Uterus (tissue), 3 donors: ENCODE measurements at regions not wholly inside any gene's neighbourhood (a gene's known extent, or its start where the extent isn't known, plus 50 kb on each side); places are given as distances from the start of the nearest gene placed in this dataset.

Source experiments
- DNase-seq, 2 donors: peaks; one replicate each; pipeline ENCODE4 v3.0.0-alpha.2; 2019 to 2020
- H3K27ac ChIP-seq, 2 donors: fragments of 200-600 bp; sonication (generic); 1 replicate in 1 of 2; 2 replicates in 1 of 2; pipeline ENCODE4 v1.5.1; 2016 to 2018
- H3K27me3 ChIP-seq, 2 donors: fragments of 200-600 bp; sonication (generic); one replicate each; pipeline ENCODE4 v1.5.1; 2018 to 2019; ENCODE audit warnings: control low read depth in 1 of 2
- H3K36me3 ChIP-seq, 2 donors: fragments of 200-600 bp; sonication (generic); one replicate each; pipeline ENCODE4 v1.5.1; 2019; ENCODE audit warnings: control low read depth in 1 of 2
- H3K4me1 ChIP-seq, 2 donors: fragments of 200-600 bp; sonication (generic); one replicate each; pipeline ENCODE4 v1.5.1; 2018 to 2019; ENCODE audit warnings: control low read depth in 1 of 2
- H3K4me3 ChIP-seq, 2 donors: fragments of 200-600 bp; sonication (generic); 1 replicate in 1 of 2; 2 replicates in 1 of 2; pipeline ENCODE4 v1.5.1; 2018 to 2019; ENCODE audit warnings: mild to moderate bottlenecking in 1 of 2
- H3K9me3 ChIP-seq, 2 donors: fragments of 200-600 bp; sonication (generic); one replicate each; pipeline ENCODE4 v1.5.1; 2019; ENCODE audit warnings: control low read depth in 1 of 2
- CTCF ChIP-seq, 4 experiments: fragments of 200-600 bp in 2 of 4; fragments of 450-650 bp in 2 of 4; sonication (generic) in 2 of 4; IDR thresholded peaks; one replicate each; pipeline ENCODE4 v1.5.1; 2016 to 2019; ENCODE audit warnings: antibody characterized with exemption in 4 of 4, mild to moderate bottlenecking in 2 of 4, moderate library complexity in 1 of 4
- POLR2A ChIP-seq, 2 donors: fragments of 450-650 bp; IDR thresholded peaks; one replicate each; pipeline ENCODE4 v1.6.1; 2016; ENCODE audit warnings: antibody characterized with exemption in 2 of 2, mild to moderate bottlenecking in 1 of 2, moderate library complexity in 1 of 2
- intact Hi-C: fragments of 100-400 bp; cut with DNase I; formaldehyde crosslinking; loops from one replicate; pipeline ENCODE4 v1.15.1; 2023; ENCODE audit warnings: low total_unique reads
- donor health status: DM: yes; HTN: yes; CAD: no.

DNA sequence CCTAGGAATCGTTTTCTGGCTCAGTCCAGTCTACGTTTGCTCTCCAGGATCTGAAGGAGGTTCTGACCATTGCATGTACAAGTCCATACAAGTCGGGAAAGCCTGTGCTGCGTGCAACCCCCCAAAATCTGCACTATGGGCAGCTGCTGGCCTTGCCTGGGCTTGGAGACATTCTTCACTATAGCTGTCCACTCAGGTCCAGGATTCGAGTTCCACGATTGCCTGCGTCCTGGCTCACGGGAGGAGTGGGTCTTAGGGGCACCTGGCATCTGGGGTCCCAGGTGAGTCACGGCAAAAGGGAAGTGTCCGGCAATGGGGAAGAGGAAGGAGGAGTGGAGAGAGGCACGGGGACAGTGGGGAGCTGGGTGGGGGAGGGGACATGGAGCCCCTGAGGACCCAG lies 563.0 kb downstream of the BRD1 start:
- intact Hi-C loops = no loop called here
- DNase-seq = no peak
- Histone ChIP-seq H3K27me3 (no peaks in the 10 kb centered on the region), H3K27ac (no peak overlapping the region), H3K9me3 (no peaks in the 10 kb centered on the region), H3K36me3 (no peaks in the 10 kb centered on the region), H3K4me3 (no peak overlapping the region), H3K4me1 (no peaks in the 10 kb centered on the region)
- no peak for TF ChIP-seq CTCF (IDR thresholded peaks at IDR 0.05)
- TF ChIP-seq POLR2A (IDR thresholded peaks at IDR 0.05) = no peak

DNA sequence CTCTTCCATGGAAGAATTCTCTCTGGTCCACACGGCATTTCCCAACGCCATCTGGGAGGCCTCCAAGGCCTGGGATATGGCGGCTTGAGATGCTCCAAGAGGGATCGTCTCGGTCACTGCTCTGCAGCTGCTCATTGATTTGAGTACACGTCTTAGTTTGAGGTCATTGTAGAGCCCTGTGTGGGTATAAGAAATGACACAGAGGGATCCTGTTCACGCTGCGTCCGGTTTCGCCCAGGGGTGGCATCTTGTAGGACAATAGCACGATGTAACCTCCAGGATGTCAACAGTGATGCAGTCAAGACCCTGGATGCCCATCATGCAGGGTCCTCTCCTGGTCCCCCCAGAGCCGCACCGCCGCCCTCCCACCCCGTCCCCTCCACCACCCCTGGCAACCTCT lies 564.6 kb downstream of the BRD1 start:
- no peak for DNase-seq
- TF ChIP-seq CTCF (IDR thresholded peaks at IDR 0.05) = no peak
- no peak for TF ChIP-seq POLR2A (IDR thresholded peaks at IDR 0.05)
- intact Hi-C loops = no loop called here

DNA sequence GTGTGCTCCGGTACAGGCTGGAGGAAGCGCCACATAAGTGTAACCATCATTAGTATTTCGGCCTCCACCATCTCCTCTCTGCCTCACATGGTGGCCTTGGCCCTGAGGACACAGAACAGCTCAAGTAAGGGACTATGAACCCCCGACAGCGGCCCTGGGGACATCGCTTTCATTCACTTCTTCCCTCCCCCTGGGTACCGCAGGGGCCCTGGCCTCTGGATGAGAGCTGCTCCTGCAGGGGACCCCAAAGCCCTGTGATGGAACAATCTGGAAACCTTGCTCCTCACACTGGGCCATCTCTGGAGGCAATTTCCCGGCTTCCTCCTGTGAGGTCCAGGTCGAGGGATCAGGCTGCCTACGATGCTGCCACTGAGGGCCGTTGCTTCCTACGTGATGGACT lies 565.5 kb downstream of the BRD1 start:
- Histone ChIP-seq H3K27me3 (no peaks in the 10 kb centered on the region), H3K9me3 (no peaks in the 10 kb centered on the region), H3K4me1 (no peaks in the 10 kb centered on the region), H3K27ac (no peak overlapping the region), H3K4me3 (no peak overlapping the region), H3K36me3 (no peaks in the 10 kb centered on the region)
- TF ChIP-seq POLR2A (IDR thresholded peaks at IDR 0.05) (no peak), CTCF (IDR thresholded peaks at IDR 0.05) (no peak)
- intact Hi-C loops = no loop called here
- DNase-seq = no peak

More for the DNA sequence above, 564.6 kb downstream of the BRD1 start:
- H3K9me3 ChIP-seq = no peaks in the 10 kb centered on the region
- H3K36me3 ChIP-seq = no peaks in the 10 kb centered on the region
- H3K4me3 ChIP-seq = no peak overlapping the region
- H3K27ac ChIP-seq = no peak overlapping the region
- no peaks in the 10 kb centered on the region for H3K27me3 ChIP-seq
- H3K4me1 ChIP-seq = no peaks in the 10 kb centered on the region

- Histone ChIP-seq H3K4me1 (no peaks in the 10 kb centered on the region), H3K36me3 (no peaks in the 10 kb centered on the region), H3K4me3 (no peak overlapping the region), H3K27me3 (no peaks in the 10 kb centered on the region), H3K27ac (no peak overlapping the region), H3K9me3 (no peaks in the 10 kb centered on the region)
- no peak for DNase-seq
- intact Hi-C loops = no loop called here
- TF ChIP-seq POLR2A (IDR thresholded peaks at IDR 0.05) = no peak
- no peak for TF ChIP-seq CTCF (IDR thresholded peaks at IDR 0.05)
Observed at GRCh38 chr22:49261616-49262015, 566.1 kb downstream of the BRD1 start.

GRCh38 chr22:49260681-49261580 lies 566.7 kb downstream of the BRD1 start:
- no peak overlapping the region for H3K27ac ChIP-seq
- H3K27me3 ChIP-seq = no peaks in the 10 kb centered on the region
- TF ChIP-seq POLR2A (IDR thresholded peaks at IDR 0.05) (no peak), CTCF (IDR thresholded peaks at IDR 0.05) (no peak)
- intact Hi-C loops = no loop called here
- H3K36me3 ChIP-seq = no peaks in the 10 kb centered on the region
- H3K9me3 ChIP-seq = no peaks in the 10 kb centered on the region
- no peak overlapping the region for H3K4me3 ChIP-seq
- no peaks in the 10 kb centered on the region for H3K4me1 ChIP-seq
- DNase-seq = no peak
